Occipital lobe (tissue), 1 donor: ENCODE measurements at regions not wholly inside any gene's neighbourhood (a gene's known extent, or its start where the extent isn't known, plus 50 kb on each side); places are given as distances from the start of the nearest gene placed in this dataset.
"Not testable (repeated sequence)": the region's sequence is repeated elsewhere in the genome, so short reads cannot be mapped to it uniquely, and the experiment has no call there.

Source experiments
- DNase-seq: peaks from one replicate; lab custom pipeline; 2025; lab: John Stamatoyannopoulos, UW

DNA sequence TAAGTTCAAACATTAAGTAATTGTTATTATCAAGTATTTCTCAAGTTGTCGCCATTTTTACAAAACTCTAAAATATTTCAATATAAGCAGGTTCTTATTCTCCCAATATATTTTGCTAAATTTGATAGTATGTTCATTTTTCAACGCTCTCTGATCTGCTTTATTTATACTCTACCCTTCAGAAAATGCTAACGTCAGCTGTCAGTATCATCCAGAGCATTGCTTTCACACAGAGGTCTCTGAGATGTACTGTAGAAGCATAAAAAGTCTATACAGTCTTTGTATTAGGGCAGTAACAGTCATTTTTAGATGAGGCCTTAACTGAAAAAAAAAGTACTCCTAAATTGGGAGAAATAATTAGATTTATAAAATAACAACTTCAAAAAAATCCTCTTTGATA lies 533.1 kb upstream of the LRFN5 start:
- no peak for DNase-seq

DNA sequence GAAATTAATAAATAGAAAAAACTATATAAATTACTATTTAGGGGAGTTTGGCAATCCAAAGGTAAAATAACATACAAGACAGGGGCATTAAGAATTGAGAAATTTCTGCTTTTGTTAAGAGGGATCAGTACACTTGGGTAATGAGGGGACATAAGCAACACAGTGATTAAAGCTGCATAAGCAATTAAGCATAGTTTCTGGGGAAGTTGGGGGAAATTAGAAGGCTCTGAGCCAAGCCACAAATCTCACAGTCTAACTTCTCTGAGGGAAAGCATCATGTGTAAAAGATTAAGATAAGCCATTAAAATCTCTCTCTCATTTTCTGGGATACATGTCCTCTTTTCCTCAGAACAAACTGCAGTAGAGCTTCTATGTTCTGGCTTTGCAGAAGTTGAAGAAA lies 533.9 kb upstream of the LRFN5 start:
- no peak for DNase-seq

GRCh38 chr14:41071351-41071750 lies 535.3 kb upstream of the LRFN5 start:
- no peak for DNase-seq

DNA sequence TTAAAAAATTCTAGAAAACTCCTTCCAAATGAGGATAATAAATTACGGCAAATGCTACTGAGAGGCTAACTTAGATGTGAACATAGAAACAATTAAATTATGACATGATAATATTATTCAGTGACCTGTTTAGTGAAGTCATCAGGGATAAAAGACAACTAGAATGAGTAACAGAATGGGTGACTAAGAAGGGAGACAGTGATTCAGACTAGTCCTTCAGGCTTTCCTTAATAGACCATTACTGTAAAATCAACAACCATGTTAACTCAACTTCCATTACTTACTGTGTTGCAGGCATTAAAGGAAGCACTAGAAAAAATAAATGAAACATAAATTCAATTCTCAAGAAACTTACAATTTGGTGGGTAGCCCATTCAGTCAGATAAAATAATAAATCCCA lies 543.9 kb upstream of the LRFN5 start:
- DNase-seq, result no peak

DNA sequence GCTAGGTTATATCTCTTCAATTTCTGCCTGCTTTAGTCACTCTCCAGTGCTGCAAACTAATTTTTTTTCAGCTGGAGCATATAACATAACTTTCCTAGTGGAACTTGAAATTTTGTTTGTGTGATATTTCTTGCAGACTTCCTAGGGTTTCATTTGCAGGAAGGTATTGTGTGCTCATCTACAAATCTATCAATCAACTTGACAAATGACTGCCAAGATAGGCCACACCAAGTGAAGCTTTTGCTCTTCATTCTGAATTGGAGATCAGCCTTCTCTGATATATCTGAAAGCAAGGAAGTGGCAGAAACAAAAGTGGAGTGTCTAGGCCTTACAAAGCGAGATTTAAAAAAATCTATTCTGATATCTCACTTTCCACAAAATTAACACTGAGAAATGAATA lies 551.1 kb upstream of the LRFN5 start:
- no peak for DNase-seq

GRCh38 chr14:41051801-41052200 lies 554.9 kb upstream of the LRFN5 start:
- no peak for DNase-seq

GRCh38 chr14:41047763-41048162 lies 558.9 kb upstream of the LRFN5 start:
- no peak for DNase-seq

DNA sequence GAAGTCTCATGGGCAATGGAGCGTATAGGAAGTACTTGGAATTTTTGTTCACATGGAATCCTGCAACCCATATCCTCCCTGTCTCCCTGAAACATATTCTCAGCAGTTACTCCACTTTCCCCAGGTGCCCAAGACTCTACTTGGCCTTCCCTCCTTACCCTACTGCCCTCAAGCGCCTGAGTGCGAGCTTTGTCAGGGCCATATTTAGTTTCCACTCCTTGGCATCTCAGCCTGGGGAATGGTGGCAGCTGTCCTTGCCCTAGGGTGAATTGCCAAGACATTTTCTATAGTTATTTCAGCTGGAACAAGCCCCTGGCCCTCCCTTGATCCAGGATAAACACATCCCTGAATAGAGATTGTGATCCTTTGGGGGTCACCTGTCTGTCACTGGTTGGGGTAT lies 569.3 kb upstream of the LRFN5 start:
- no peak for DNase-seq

DNA sequence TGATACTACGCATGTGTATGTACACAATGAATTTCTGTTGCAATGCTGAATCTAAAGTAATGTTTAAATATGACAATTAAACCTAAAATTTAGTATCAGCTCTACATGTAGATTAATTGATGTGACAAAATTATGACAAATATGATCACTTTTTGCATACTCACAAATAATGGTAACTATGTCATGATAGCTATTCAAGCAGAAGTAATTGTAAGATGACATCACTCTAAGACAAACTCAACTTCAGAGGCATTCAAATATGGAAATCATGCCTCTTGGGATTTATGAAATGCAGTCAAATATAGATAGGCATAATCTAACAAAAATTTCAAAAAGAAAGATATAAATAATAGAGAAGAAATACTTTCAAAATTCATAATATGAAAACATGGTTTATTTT lies 571.7 kb upstream of the LRFN5 start:
- no peak for DNase-seq

- no peak for DNase-seq
Measured at GRCh38 chr14:41022932-41023331, 583.7 kb upstream of the LRFN5 start.

DNA sequence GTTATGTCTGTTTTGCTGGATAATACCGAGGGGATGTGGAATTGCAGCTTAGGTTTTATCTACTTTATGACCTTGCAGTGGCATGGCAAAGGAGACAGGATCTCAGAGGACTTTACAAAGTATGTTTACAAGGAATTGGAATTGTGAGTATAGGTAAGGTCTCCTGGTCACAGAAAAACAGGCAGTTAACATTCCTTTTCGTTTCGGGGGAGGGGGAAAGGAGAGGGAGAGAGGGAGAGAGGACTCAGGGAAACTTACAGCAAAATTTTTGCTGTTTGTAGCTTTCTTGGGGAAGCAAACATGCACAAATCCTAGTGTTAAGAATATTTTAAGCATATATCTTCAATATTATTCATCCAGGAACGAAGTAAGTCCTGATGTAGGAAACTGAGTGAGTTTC lies 590.5 kb upstream of the LRFN5 start:
- DNase-seq, result no peak

GRCh38 chr14:41000350-41000749 lies 606.3 kb upstream of the LRFN5 start:
- no peak for DNase-seq

DNA sequence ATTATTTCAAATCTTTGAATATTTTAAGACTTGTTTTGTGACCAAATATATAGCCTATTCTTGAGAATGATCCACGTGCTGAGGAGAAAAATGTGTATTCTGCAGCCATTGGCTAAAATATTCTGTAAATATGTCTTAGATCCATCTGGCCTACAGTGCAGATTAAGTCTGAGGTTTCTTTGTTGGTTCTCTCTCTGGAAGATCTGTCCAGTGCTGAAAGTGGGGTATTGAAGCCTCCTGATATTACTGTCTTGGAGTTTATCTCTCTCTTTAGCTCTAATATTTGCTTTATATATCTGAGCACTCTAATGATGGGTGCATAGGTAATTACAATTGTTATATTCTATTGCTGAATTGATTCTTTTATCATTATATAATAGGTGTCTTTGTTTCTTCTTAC lies 617.4 kb upstream of the LRFN5 start:
- no peak for DNase-seq

- DNase-seq, result no peak
Measured at GRCh38 chr14:40987481-40987880, 619.2 kb upstream of the LRFN5 start.

GRCh38 chr14:40986655-40987054 lies 620.0 kb upstream of the LRFN5 start:
- no peak for DNase-seq

- no peak for DNase-seq
Measured at GRCh38 chr14:40985584-40985983, 621.1 kb upstream of the LRFN5 start.

DNA sequence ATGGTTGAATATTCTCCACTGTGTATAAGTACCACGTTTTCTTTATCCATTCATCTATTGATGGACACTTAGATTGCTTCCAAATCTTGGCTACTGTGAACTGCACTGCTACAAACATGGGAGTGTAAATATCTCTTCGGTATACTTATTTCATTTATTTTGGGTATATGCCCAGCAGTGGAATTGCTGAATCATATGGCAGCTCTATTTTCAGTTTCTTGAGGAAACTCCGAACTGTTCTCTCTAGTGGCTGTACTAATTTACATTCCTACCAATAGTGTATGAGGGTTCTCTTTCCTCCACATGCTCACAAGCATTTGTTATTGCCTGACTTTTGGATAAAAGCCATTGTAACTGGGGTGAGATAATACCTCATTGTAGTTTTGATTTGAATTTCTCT lies 623.1 kb upstream of the LRFN5 start:
- DNase-seq, result no peak

- DNase-seq, result no peak
Measured at GRCh38 chr14:40981247-40981646, 625.4 kb upstream of the LRFN5 start.

DNA sequence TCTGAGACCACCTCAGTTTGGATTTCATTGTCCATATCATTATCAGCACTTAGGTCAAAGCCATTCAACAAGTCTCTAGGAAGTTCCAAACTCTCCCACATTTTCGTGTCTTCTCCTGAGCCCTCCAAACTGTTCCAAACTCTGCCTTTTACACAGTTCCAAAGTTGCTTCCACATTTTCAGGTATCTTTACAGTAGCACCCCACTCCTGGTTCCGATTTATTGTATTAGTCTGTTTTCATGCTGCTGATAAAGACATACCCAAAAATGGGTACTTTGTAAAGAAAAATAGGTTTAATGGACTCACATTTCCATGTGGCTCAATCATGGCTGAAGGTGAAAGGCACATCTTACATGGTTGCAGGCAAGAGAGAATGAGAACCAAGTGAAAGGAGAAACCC lies 646.4 kb upstream of the LRFN5 start:
- DNase-seq, result not testable (repeated sequence)

DNA sequence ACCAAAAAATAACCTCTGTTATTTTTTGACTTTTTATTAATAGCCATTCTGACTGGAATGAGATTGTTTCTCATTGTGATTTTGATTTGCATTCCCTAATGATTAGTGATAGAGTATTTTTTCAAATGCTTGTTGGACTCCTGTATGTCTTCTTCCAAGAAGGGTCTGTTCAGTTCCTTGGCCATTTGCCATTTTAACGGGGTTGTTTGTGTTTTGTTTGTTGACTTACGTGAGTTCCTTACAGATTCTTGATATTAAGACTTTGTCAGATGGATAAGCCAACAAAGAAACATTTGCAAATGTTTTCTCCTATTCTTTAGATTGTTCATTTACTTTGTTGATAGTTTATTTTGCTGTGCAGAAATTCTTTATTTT lies 651.6 kb upstream of the LRFN5 start:
- DNase-seq, result no peak

GRCh38 chr14:40954448-40955130 lies 652.1 kb upstream of the LRFN5 start:
- DNase-seq, result not testable (repeated sequence)

DNA sequence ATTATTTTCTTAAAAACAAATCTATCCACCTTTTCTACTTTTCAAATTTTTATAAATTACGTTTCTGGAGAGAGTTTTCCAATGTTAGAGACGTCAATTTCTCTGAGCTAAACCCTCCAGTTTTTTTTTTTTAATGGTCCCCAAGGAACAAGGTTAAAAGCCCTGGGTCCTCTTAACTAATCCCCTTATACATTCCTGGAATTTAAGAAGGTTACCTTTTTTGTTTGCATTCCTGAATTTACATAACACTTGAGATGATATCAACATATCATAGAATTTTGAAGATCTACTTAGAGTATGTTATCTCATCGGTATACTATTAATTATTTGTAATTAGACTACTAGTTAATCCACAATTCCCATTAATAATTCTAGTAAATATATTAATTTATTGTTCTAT lies 662.2 kb upstream of the LRFN5 start:
- no peak for DNase-seq

GRCh38 chr14:40936861-40937260 lies 669.8 kb upstream of the LRFN5 start:
- DNase-seq, result no peak

GRCh38 chr14:40920380-40920779 lies 686.3 kb upstream of the LRFN5 start:
- no peak for DNase-seq
